Superior temporal gyrus (tissue), 1 donor: ENCODE measurements at regions not wholly inside any gene's neighbourhood (a gene's known extent, or its start where the extent isn't known, plus 50 kb on each side); places are given as distances from the start of the nearest gene placed in this dataset.

ENCODE experiments used
- DNase-seq: peaks from one replicate; pipeline ENCODE4 v3.0.0-alpha.2; 2016; ENCODE audit errors: extremely low spot score

DNA sequence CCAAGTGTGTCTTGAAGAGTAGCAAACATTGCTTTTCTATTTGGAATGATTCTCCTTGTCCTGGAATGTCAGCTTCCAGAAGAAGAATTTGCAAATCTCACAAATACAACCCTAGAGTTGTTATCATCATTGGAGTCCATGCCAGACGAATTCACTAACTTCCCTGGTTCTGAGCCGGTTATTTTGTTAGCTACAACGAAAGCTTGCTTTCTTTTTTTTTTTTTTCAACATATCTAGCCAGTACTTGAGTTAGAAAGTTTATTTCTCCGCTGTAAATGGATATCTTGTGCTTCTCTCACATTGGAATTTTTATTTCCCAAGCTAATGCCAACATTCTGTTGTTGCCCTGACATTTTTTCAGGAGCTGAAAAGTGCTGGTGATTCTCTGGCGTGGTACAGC is 138.1 kb upstream of the POM121L12 start:
- DNase-seq = no peak

DNA sequence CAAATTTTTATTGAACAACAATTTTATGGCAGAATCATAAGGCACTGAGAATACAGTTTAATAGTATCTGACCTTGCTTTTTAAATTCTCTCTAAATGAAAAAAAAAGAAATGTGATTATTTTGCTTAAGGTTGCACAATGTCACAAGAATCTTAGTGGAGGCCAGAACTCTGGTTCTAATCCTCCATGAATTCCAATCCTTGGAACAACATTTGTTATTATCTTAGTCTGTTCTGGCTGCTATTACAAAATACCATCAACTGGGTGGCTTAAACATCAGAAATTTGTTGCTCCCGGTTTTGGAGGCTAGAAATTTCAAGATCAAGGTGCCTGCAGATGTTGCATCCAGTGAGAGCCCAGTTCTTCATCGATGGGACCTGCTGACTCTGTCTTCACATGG is 158.2 kb upstream of the POM121L12 start:
- DNase-seq = no peak

DNA sequence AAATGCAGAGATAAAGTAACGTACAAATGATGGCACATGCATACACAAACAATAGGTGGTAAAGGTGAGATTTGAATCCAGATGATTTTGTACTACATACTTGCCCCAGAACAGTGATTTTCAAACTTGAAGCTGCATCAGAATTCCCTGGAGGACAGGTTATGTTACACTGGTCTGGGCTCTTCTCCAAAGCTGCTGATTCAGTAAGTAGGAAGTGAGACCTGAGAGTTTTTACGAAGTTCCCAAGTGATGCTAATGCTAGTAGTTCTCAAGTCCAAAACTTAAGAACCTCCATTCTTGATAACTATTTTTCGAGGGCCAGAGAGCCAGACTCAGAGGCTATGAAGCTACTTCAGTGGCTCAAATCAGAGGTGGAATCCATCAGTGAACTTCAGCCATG is 159.0 kb upstream of the POM121L12 start:
- no peak for DNase-seq

DNA sequence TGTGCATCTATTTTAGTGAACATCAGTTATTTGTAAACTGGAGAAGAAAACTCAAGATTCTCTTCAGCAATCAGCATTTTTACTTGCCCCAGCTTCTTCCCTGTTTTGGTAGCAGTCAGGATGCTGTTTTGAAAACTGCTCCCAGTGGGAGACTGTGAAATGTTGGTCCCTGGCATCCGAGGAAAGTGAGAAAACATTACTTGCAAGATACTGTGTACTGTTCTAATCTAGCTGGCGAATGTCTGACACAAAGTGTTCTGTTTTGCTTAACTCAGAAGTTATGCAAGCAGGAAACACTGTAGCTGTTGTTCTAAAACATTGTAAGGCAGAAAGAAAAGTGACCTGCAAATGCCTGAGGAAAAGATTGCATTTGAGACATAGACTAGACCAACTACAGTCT is 171.8 kb upstream of the POM121L12 start:
- no peak for DNase-seq

DNA sequence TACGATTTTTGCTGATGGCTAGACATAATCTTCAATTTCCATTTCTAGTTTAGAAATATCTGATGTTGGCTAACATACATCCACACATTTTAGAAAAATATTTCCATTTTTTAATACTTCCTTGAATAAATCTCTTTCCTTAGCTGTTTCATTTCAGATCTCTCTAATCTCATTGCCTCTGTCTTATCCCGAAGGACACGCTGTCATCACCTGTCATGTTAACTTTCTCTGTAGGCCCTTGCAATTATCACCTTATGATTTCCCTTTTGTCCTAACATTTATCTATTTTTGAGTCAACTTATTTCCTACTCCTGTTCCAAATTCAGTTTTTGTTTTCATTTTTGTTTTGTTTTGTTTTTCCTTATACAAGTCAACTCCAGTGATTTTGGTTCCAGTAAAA is 173.1 kb upstream of the POM121L12 start:
- DNase-seq = no peak

DNA sequence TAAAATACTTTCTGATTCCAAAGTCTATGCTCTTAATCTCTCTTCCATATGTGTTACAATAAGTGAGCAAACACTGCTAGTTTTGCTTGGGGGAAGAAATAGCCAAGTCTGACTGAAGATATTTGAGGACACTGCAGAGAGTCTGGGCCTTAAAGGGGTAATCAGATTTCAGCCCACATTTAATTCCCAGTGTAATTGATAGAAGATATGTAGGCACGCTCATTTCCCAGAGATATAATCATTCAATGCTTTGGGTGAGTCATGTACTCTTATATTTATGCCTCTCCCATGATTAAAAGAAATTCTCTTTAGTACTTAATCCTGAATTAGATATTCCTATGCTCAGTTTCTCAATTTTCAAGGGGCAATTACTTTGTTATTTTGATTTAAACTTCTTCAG is 178.1 kb upstream of the POM121L12 start:
- DNase-seq = no peak

DNA sequence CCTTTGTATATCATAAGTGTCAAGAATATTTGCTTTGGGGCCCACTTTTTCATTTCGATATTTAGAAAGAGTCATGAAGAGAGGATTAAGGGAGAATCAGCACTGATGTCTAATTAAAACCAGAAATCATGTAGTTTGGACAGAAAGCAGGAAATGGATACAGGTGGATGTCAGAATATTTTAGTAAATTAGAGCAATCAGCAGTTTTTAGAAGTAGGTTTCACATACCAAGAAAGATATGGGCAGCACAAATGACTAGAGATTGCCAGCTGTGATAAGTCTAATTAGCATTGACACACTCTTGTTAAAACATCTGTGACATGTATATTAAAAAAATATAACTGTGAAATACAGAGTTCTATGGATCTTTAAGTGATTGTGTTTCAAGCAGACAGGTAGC is 180.8 kb upstream of the POM121L12 start:
- DNase-seq = no peak

DNA sequence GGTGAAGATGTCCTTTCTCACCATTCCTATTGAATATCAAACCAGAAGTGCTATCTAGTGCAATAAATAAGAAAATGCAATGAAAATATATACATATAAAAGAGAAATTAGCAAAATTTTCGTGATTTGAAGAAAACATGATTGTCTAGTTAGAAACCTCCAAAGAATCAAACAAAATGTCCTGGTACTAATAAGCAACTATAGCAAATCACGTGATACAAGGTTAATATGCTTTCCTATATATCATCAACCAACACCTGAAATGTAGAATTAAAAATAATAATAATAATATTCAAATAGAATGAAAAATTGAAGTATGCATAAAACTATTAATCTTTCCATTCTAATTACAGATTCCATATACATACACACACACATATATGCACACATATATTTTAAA is 183.9 kb upstream of the POM121L12 start:
- DNase-seq = no peak

DNA sequence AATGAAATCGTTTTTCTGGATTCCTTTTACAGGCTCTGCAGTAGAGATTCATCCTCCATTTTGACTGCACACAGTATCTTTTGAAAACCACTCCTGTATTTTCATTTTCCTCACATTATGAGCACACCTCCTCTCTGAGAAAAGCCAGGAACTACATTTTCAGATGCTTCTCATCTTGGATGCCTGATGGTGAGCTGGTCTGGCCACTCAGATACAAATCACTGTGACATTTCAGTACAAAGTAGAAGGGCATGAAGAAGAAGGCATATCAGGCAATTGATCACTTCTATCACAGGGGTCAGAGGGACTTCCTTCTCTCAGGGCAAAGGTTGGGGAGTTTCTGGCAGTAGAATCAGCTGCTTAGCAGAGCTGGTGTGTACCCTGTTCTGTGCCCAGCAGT is 192.0 kb upstream of the POM121L12 start:
- DNase-seq = no peak

DNA sequence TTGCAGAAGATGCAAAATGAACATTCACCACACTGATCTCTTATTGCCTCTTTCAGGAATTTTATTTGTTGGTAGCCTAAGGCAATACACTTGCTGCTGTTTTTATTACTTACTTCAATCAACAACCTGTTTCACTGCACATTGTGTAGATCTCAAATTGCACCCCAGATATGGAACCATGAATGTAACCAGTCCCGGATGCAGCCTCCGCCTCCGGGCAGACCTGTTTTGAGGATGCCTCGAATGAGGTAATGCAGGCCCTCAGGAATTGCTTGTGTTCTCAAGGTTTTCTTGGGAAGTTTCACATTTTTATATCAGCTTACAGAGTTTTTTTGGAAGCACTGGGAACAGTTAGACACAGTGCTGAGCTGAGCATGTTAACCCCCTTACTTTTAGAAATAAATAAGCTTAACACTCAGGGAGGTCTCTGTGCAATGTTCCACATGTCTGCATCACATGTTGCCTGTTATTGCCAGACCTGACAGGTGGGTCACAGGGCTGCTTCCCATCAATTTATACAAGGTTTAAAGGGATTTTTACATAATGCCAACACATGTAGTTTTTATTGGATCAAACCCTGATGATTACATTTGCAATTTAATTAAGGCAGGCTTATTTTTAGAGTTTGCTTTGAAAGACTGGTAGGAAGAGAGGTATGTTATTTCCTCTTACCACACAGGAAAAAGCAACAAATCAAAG is 193.1 kb upstream of the POM121L12 start:
- DNase-seq = no peak

DNA sequence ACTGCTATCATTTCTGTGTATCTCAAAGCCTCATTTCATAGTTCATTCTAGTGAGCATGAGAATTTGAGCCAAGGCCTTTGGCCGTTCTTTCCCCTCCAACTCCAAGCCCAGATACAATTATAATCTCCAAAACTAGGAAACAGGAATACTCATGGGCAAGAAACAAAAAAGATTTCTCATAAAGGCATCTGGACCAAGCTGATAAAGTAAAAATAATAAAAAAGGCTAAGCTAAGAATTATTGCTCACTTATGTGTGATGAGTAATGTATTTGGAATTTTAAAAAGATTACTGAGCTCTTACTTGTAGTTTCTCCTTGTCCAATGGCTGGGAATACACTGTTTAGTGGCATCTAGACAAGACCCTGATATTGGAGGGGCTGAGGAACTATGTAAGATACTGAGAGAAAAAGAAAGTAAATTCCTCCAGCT is 196.4 kb upstream of the POM121L12 start:
- no peak for DNase-seq

DNA sequence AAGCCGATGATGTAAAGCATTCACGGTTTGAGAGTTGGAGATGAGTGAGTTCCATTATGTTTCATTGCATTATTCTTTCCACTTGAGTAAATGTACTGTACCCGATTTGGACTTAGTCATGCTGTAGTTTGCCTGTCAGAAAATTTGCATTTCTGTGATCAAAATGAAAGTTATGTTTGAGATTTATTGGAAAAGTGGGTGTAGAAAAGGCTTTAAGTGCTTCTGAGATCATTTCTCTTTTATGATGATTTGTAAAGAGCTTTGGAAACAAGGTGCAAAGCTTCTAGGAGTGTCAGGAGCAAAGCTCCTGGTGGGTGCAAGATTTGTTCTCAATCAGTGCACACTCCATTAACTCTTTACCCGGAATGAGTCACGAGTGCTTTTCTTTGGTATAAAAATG is 204.1 kb upstream of the POM121L12 start:
- DNase-seq = no peak

DNA sequence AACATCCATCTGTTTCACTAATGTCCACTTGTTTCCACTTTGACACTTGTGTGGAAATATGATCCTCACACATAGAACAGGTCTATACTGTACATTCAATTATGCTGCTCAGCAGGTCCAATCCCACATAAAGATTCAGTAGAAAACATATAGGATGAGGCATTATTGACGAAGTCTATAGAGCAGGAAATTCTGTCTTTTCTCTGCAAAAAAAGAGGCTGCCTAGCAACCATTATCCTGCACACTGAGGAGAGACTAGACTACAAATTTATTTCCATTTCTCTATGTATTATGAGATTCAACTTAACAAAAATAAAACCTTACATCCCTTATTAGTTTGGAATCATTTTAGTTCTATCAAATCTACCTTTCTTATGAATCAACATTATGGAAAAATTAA is 204.6 kb upstream of the POM121L12 start:
- no peak for DNase-seq

DNA sequence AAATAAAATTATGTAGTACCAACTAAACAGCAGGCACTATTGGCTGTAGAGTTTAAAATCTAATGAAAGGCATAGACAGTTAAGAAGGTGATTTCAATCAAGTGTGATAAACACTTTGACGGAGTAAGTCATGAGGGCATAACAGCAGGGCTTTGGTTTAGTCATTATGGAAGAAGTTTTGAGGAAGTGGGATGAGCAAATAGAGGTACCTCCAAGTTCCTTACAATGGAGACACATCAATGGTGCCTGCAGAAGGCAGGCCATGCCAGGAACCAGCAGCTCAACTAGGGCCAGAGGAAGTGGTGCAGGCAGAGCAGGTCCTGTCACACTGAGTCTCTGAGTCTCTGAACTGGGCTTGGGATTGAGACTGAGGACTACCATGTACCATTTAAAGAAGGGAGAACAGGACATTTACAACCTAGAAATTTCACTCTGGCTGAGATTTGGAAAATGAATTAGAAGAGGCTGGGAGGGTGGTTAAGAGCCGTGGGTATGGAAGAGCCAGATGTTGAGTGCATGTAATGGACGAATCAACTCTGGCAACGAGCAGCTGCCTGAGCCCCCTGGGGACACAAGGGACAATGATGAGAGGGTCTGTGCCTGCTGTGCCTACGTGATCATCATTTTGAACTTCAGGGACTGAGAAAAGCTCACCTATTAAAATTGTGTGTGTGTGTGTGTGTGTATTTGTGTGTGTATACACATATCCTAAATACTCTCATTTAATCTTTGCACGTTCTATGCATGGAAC is 208.7 kb upstream of the POM121L12 start:
- no peak for DNase-seq

DNA sequence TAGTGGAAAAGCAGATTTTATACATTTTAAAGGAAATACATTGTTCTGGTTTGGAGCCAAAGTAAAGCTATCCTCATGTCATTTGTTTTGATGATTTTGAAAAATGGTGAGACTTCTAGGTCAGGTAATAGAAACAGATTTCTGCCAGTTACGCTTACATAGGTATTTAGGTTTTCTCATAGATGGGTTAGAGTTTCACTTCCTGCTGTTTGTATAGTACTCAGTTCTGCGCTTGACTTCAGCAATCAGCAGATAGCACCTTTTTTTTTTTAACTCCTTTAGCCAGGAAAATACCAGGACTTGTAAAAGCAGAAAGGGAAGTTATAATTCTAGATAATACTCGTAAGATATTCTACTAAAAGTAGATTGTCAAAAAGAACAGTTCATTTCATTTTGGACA is 209.8 kb upstream of the POM121L12 start:
- DNase-seq = no peak

DNA sequence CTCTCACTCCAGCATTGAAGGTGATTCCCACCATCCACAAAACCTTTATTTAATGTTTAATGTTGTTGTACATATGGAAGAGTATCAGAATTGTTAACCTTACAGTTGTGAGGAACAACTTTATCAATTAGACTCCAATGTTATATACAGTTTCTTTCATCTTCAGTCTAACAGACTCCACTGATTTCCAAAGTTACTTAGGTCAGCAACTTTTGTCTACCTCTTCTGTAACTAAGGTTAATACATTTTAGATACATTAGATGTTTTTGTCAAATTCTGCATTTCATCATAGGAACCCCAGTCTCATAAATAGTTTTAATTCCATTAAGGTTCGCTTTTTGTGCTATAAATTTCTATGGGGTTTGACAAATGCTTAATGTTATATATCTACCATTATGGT is 223.9 kb upstream of the POM121L12 start:
- DNase-seq = no peak

DNA sequence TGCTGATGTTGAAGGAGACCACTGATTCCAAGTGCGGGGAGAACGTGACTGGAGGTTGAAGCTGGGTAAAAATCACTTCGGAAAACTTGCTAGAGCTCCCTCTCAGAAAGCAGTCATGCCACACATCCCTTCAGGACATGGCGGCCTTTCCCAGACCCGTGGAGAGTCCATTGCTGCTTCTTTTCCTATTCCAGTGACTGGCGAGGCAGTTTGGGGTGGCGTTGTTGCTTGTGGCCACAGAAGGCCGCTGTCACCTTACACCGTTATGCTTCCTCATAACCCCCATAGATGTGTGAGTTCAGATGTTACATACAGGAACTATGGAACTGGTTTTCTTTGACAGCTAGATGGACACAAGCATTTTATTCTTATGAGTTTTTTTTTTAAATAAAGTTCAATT is 235.6 kb upstream of the POM121L12 start:
- no peak for DNase-seq

DNA sequence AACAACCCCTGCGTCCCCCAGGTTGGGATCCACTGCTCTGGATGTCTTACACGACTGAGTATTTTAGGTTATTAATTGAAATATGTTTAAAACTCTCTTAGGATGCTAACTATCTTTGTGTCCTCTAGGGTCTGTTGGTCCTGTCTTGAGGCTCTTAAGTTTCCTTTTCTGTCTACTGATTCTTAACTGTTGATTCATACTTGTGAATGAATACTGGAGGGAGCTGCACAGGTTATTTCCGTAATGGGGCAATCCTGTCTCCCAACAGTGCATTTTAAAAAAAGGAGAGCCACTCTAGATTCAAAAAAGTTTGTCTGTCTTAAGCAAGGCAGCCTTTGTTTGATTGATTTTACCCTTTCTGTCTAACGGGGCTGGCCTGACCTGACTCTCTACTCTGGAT is 237.6 kb upstream of the POM121L12 start:
- DNase-seq = no peak

DNA sequence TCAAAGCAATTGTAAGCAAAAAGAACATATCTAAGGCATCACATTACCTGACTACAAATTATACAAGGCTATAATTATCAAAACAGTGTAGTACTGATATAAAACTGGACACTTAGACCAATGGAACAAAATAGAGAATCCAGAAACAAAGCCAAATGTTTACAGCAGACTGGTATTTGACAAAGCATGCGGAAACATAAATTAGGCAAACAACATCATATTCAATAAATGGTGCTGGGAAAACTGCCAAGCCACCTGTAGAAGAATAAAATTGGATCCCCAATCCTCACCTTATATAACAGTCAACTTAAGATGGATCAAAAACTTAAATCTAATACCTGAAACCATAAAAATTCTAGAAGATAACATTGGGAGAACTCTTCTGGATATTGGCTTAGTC is 240.8 kb upstream of the POM121L12 start:
- no peak for DNase-seq

DNA sequence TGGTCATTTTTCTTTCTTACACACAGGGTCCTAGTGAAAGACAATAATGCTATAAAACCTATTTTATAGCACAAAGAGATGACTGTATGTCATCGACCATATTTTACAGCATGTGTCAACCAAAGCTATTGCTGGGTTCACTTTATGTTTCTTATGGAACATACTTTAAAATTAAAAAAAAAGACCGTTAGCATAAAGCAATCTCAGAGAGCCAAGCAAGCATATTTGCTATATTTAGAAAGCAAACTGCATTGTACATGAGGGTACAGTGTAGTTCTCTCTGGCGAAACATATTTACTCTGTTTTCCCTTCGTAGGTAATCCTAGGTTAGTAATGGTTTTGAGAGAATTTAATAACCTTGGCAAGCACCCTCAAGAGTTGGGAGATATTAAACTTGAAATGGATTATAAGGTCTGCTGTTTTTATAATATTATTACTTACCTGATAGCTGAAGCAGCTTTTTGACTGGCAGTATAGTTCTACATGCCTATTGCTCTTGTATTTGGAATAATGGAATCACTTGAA is 244.2 kb upstream of the POM121L12 start:
- no peak for DNase-seq

DNA sequence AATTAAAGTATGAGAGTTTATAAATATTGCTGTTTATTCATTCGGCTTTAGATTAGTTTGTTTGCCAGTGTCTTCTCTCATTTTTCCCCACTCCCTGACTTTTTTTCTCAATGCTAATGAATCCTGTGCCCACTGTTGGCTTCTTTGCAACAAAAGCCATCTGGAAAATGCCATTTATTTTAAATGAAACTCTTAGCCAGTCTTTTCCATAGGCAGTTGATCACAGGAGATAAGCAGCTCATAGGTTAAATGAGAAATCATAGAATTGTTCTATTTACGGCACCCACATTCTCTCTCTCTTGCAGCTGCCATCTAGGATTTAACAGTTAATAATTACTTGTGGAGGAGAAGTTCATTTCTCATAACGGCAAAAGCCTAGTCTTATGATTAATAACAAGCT is 249.3 kb upstream of the POM121L12 start:
- no peak for DNase-seq

DNA sequence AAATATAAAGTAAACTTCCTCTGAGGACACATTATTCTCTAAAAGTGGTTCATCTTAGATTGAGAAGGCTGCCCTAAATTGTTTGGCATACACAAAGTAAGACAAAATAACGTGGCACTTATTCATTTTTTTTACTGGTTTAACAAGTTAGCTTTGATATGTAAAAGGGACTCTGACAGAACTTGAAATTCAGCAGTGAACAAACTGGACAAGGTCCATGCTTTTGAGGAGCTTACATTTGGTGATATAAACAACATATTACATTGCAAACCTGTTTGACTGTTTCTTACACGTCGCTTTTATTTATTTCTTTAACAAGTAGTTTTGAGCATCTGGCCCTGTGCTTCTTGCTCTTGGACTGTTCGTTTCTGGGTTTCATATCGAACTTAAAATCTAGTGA is 253.1 kb upstream of the POM121L12 start:
- DNase-seq = no peak

DNA sequence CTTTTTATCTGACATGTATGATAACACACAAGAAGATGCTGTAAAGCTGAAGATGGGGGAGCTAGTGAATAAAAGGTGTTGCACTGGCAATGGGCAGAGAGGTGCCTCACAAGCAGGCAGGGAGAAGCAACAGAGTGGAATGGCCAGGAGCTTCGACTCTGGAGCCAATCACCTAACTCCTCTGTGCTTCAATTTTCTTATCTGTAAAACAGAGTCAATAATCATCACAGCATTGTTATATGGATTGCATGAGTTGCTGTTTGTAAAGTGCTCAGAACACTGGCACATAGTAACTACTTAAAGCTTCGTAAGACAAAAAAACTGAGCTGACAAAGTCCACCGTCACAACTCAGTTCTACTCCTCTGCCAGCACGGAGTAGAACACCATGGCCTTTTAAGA is 254.2 kb upstream of the POM121L12 start:
- no peak for DNase-seq
